ENCODE measurements at regions not wholly inside any gene's neighbourhood (a gene's known extent, or its start where the extent isn't known, plus 50 kb on each side); places are given as distances from the start of the nearest gene placed in this dataset.

DNA sequence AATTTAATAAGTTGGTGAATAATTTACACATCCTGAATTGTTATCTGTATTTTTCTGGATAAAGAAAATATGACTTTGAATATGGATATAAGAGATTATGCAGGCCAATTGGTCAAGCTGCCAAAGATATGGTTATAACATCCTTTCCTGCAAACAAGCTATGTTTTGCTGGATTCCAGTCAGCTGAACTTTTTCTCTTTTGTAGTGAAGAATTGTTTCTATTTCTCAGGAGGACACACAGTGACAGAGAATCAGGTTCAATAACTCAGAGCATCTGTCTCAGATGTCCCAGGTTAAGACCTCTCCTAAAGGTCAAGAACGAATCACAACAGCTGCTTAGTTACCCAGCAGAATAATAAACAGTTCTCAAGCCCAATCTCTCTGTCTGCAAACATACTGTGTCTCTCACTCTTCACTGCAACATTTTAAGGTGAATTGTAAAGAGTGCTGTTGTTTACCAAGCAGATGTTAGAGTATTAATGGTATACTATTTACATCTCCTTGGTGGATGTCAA is 189.5 kb upstream of the ANKRD50 start:
- no peak overlapping the region for H3K4me2 ChIP-seq (replicated peaks; ENCODE audit: extremely low read depth, low read length, poor library complexity, severe bottlenecking)
- WGBS (ENCODE audit: insufficient coverage): no CpG with 5 or more reads among the region's 1 CpG
- no peak overlapping the region for H3K27ac ChIP-seq (ENCODE audit: low read depth in 1 of 2, low read length in 2 of 2)
- no peak overlapping the region for H3K4me3 ChIP-seq (replicated peaks in 1 of 3; ENCODE audit: low read depth in 2 of 3, low read length in 3 of 3)
- Mint-ChIP-seq H3K27me3 (ENCODE audit: low read depth in 3 of 3) (peaks cover 0 to 2% (median 0%) of the 10 kb centered on the region in 3 donors), H3K9me3 (peaks cover 0 to 3% (median 0%) of the 10 kb centered on the region in 7 donors), H3K4me1 (no peaks in the 10 kb centered on the region), H3K36me3 (no peaks in the 10 kb centered on the region), H3K4me3 (no peak overlapping the region), H3K27ac (no peak overlapping the region)
- intact Hi-C loops (cut with micrococcal nuclease): no loop called here
- TF ChIP-seq, protein P1, sequence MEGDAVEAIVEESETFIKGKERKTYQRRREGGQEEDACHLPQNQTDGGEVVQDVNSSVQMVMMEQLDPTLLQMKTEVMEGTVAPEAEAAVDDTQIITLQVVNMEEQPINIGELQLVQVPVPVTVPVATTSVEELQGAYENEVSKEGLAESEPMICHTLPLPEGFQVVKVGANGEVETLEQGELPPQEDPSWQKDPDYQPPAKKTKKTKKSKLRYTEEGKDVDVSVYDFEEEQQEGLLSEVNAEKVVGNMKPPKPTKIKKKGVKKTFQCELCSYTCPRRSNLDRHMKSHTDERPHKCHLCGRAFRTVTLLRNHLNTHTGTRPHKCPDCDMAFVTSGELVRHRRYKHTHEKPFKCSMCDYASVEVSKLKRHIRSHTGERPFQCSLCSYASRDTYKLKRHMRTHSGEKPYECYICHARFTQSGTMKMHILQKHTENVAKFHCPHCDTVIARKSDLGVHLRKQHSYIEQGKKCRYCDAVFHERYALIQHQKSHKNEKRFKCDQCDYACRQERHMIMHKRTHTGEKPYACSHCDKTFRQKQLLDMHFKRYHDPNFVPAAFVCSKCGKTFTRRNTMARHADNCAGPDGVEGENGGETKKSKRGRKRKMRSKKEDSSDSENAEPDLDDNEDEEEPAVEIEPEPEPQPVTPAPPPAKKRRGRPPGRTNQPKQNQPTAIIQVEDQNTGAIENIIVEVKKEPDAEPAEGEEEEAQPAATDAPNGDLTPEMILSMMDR (IDR thresholded peaks at IDR 0.05): no peak
- H3K27me3 ChIP-seq (ENCODE audit: control insufficient read depth in 2 of 2, insufficient read depth in 2 of 2, low read length in 2 of 2): no peaks in the 10 kb centered on the region
- H3K4me1 ChIP-seq (ENCODE audit: control insufficient read depth in 1 of 2, insufficient read depth in 2 of 2, low read length in 2 of 2): no peaks in the 10 kb centered on the region
- no peaks in the 10 kb centered on the region for H3K36me3 ChIP-seq (replicated peaks in 1 of 2; ENCODE audit: control insufficient read depth in 1 of 2, insufficient read depth in 2 of 2, low read length in 2 of 2)
- no peaks in the 10 kb centered on the region for H4K20me1 ChIP-seq (ENCODE audit: insufficient read depth, low read length)
- no peak for DNase-seq
- H3K79me2 ChIP-seq (ENCODE audit: insufficient read depth, low read length): no peaks in the 10 kb centered on the region
- H2AFZ ChIP-seq (ENCODE audit: insufficient read depth, low read depth, low read length, poor library complexity, severe bottlenecking): no peak overlapping the region
- H3K9me3 ChIP-seq (replicated peaks in 1 of 2; ENCODE audit: control insufficient read depth in 1 of 2, insufficient read depth in 1 of 2, low read length in 2 of 2): no peaks in the 10 kb centered on the region
- H3K9ac ChIP-seq (ENCODE audit: insufficient read depth, low read length, poor library complexity, severe bottlenecking): no peak overlapping the region

GRCh38 chr4:124899997-124900396 is 187.5 kb upstream of the ANKRD50 start:
- peaks cover 0 to 5% of the 10 kb centered on the region in 2 donors for H3K9me3 ChIP-seq (replicated peaks in 1 of 2; ENCODE audit: control insufficient read depth in 1 of 2, insufficient read depth in 1 of 2, low read length in 2 of 2)
- no peaks in the 10 kb centered on the region for H3K36me3 Mint-ChIP-seq

More at GRCh38 chr4:124899997-124900396, 187.5 kb upstream of the ANKRD50 start:
- no peaks in the 10 kb centered on the region for H4K20me1 ChIP-seq (ENCODE audit: insufficient read depth, low read length)
- DNase-seq: no peak
- H3K27ac ChIP-seq (ENCODE audit: low read depth in 1 of 2, low read length in 2 of 2): no peak overlapping the region
- no peak overlapping the region for H3K4me3 ChIP-seq (replicated peaks in 1 of 3; ENCODE audit: low read depth in 2 of 3, low read length in 3 of 3)
- no peaks in the 10 kb centered on the region for H3K4me1 ChIP-seq (ENCODE audit: control insufficient read depth in 1 of 2, insufficient read depth in 2 of 2, low read length in 2 of 2)
- H3K36me3 ChIP-seq (replicated peaks in 1 of 2; ENCODE audit: control insufficient read depth in 1 of 2, insufficient read depth in 2 of 2, low read length in 2 of 2): no peaks in the 10 kb centered on the region
- Mint-ChIP-seq H3K4me1 (no peaks in the 10 kb centered on the region), H3K27me3 (ENCODE audit: low read depth in 3 of 3) (peaks cover 0 to 2% (median 0%) of the 10 kb centered on the region in 3 donors), H3K4me3 (no peak overlapping the region), H3K27ac (no peak overlapping the region), H3K9me3 (peaks cover 0 to 5% (median 2%) of the 10 kb centered on the region in 7 donors)
- TF ChIP-seq, protein P1 (IDR thresholded peaks at IDR 0.05): no peak
- 98% methylated on average over 4 of the region's 5 CpGs for WGBS (ENCODE audit: insufficient coverage)
- intact Hi-C loops (cut with micrococcal nuclease): no loop called here
- H3K9ac ChIP-seq (ENCODE audit: insufficient read depth, low read length, poor library complexity, severe bottlenecking): no peak overlapping the region
- H3K4me2 ChIP-seq (replicated peaks; ENCODE audit: extremely low read depth, low read length, poor library complexity, severe bottlenecking): no peak overlapping the region
- H2AFZ ChIP-seq (ENCODE audit: insufficient read depth, low read depth, low read length, poor library complexity, severe bottlenecking): no peak overlapping the region
- H3K79me2 ChIP-seq (ENCODE audit: insufficient read depth, low read length): no peaks in the 10 kb centered on the region
- no peaks in the 10 kb centered on the region for H3K27me3 ChIP-seq (ENCODE audit: control insufficient read depth in 2 of 2, insufficient read depth in 2 of 2, low read length in 2 of 2)
